Liver (tissue), 8 donors: ENCODE measurements at regions not wholly inside any gene's neighbourhood (a gene's known extent, or its start where the extent isn't known, plus 50 kb on each side); places are given as distances from the start of the nearest gene placed in this dataset.

Experiments used
- DNase-seq: peaks from one replicate; pipeline ENCODE4 v3.0.0-alpha.2; 2017; ENCODE audit warnings: low spot score
- H3K27ac ChIP-seq, 2 donors: one replicate each; pipeline ENCODE4 v1.7.0; 2013; ENCODE audit warnings: inconsistent platforms in 2 of 2, low read length in 2 of 2, control low read depth in 1 of 2, low read depth in 1 of 2, mild to moderate bottlenecking in 1 of 2
- H3K27me3 ChIP-seq, 4 donors: one replicate each; pipeline versions ENCODE4 v1.6.1 to v1.7.0; 2013; ENCODE audit warnings: low read length in 3 of 4, inconsistent platforms in 1 of 4, mild to moderate bottlenecking in 1 of 4, moderate library complexity in 1 of 4; ENCODE audit not compliant: control insufficient read depth in 4 of 4, insufficient read depth in 4 of 4
- H3K36me3 ChIP-seq, 4 donors: one replicate each; pipeline versions ENCODE4 v1.6.1 to v1.7.0; 2013; ENCODE audit warnings: low read length in 3 of 4, mild to moderate bottlenecking in 3 of 4, low read depth in 1 of 4, moderate library complexity in 1 of 4; ENCODE audit not compliant: control insufficient read depth in 4 of 4, insufficient read depth in 3 of 4
- H3K4me1 ChIP-seq, 4 donors: one replicate each; pipeline versions ENCODE4 v1.6.1 to v1.7.0; 2013; ENCODE audit warnings: low read length in 3 of 4, mild to moderate bottlenecking in 3 of 4, moderate library complexity in 1 of 4; ENCODE audit not compliant: control insufficient read depth in 4 of 4, insufficient read depth in 4 of 4
- H3K4me3 ChIP-seq, 3 donors: one replicate each; pipeline versions ENCODE4 v1.6.1 to v1.7.0; 2013; ENCODE audit warnings: low read length in 3 of 3, control low read depth in 1 of 3, low read depth in 1 of 3, mild to moderate bottlenecking in 1 of 3
- H3K9ac ChIP-seq, 2 donors: one replicate each; pipeline ENCODE4 v1.7.0; 2013; ENCODE audit warnings: low read length in 2 of 2, mild to moderate bottlenecking in 2 of 2, moderate library complexity in 2 of 2, control low read depth in 1 of 2, low read depth in 1 of 2
- H3K9me3 ChIP-seq, 4 donors: one replicate each; pipeline versions ENCODE4 v1.6.1 to v1.7.0; 2013; ENCODE audit warnings: low read length in 3 of 4; ENCODE audit not compliant: control insufficient read depth in 4 of 4
- ATF3 ChIP-seq: IDR thresholded peaks from 2 replicates; pipeline ENCODE4 v1.6.1; 2016; ENCODE audit warnings: antibody characterized with exemption
- CTCF ChIP-seq: fragments of 150-350 bp; IDR thresholded peaks from 2 replicates; pipeline ENCODE4 v1.5.1; 2017; ENCODE audit warnings: improper control_type of control experiment, low read depth, low read length; ENCODE audit not compliant: missing input control
- EGR1 ChIP-seq, 2 donors: IDR thresholded peaks; 2 replicates each; pipeline ENCODE4 v1.6.1; 2016 to 2018; ENCODE audit warnings: antibody characterized with exemption in 2 of 2, low read depth in 2 of 2
- FOXA1 ChIP-seq: IDR thresholded peaks from 2 replicates; pipeline ENCODE4 v1.6.1; 2016; ENCODE audit warnings: antibody characterized with exemption
- FOXA2 ChIP-seq: IDR thresholded peaks from 2 replicates; pipeline ENCODE4 v1.6.1; 2016; ENCODE audit warnings: antibody characterized with exemption
- GABPA ChIP-seq, 2 donors: IDR thresholded peaks in 1 of 2; conservative IDR thresholded peaks in 1 of 2; 2 replicates each; pipeline ENCODE4 v1.6.1; 2016; ENCODE audit warnings: antibody characterized with exemption in 2 of 2, mild to moderate bottlenecking in 1 of 2, moderate library complexity in 1 of 2
- HNF4A ChIP-seq, 2 donors: conservative IDR thresholded peaks; 2 replicates each; pipeline ENCODE4 v1.6.1; 2016; ENCODE audit warnings: antibody characterized with exemption in 2 of 2, mild to moderate bottlenecking in 2 of 2
- HNF4G ChIP-seq: IDR thresholded peaks from 2 replicates; pipeline ENCODE4 v1.6.1; 2016; ENCODE audit warnings: antibody characterized with exemption
- JUND ChIP-seq, 2 donors: IDR thresholded peaks; 2 replicates each; pipeline ENCODE4 v1.6.1; 2016; ENCODE audit warnings: antibody characterized with exemption in 2 of 2
- MAX ChIP-seq: IDR thresholded peaks from 2 replicates; pipeline ENCODE4 v1.6.1; 2016; ENCODE audit warnings: antibody characterized with exemption
- NR2F2 ChIP-seq: IDR thresholded peaks from 2 replicates; pipeline ENCODE4 v1.6.1; 2016; ENCODE audit warnings: antibody characterized with exemption
- RAD21 ChIP-seq, 2 donors: IDR thresholded peaks; 2 replicates each; pipeline ENCODE4 v1.6.1; 2016; ENCODE audit warnings: antibody characterized with exemption in 2 of 2, mild to moderate bottlenecking in 2 of 2
- RXRA ChIP-seq, 2 donors: IDR thresholded peaks; 2 replicates each; pipeline ENCODE4 v1.6.1; 2017 to 2018; ENCODE audit warnings: antibody characterized with exemption in 2 of 2, mild to moderate bottlenecking in 1 of 2
- SP1 ChIP-seq: IDR thresholded peaks from 2 replicates; pipeline ENCODE4 v1.6.1; 2018; ENCODE audit warnings: antibody characterized with exemption, mild to moderate bottlenecking
- TAF1 ChIP-seq: conservative IDR thresholded peaks from 2 replicates; pipeline ENCODE4 v1.6.1; 2016; ENCODE audit warnings: antibody characterized with exemption, mild to moderate bottlenecking
- YY1 ChIP-seq: IDR thresholded peaks from 2 replicates; pipeline ENCODE4 v1.6.1; 2016; ENCODE audit warnings: antibody characterized with exemption, mild to moderate bottlenecking
- ZBTB33 ChIP-seq: IDR thresholded peaks from 2 replicates; pipeline ENCODE4 v1.6.1; 2016; ENCODE audit warnings: antibody characterized with exemption
- WGBS: extraction: QIAGEN DNeasy Blood & Tissue Kit; methylation state at CpG from one replicate; pipeline ENCODE4 v1.1.7; 2013; 5-methylcytosine and 5-hydroxymethylcytosine counted together
- donor health status: healthy.
- donor health status: healthy.
- donor health status: healthy.
- donor health status: healthy.
- donor health status: healthy.

GRCh38 chr15:93417631-93418030 is 328.6 kb upstream of the RGMA start:
- Histone ChIP-seq H3K27ac (no peak overlapping the region), H3K36me3 (no peaks in the 10 kb centered on the region), H3K4me1 (no peaks in the 10 kb centered on the region), H3K9ac (no peak overlapping the region), H3K27me3 (no peaks in the 10 kb centered on the region), H3K9me3 (no peaks in the 10 kb centered on the region), H3K4me3 (no peak overlapping the region)
- 30% methylated on average over 6 of the region's 6 CpGs for WGBS
- no peak for DNase-seq
- no peak for TF ChIP-seq HNF4A (conservative IDR thresholded peaks at IDR 0.05)
- TF ChIP-seq MAX, result no peak
- no peak for TF ChIP-seq GABPA (IDR thresholded peaks at IDR 0.05 in 1 of 2, conservative IDR thresholded peaks at IDR 0.05 in 1 of 2)
- no peak for TF ChIP-seq FOXA1
- no peak for TF ChIP-seq YY1
- TF ChIP-seq ZBTB33, result no peak
- TF ChIP-seq EGR1 (IDR thresholded peaks at IDR 0.05; ENCODE audit: low read depth in 2 of 2), result no peak
- no peak for TF ChIP-seq FOXA2
- TF ChIP-seq SP1, result no peak
- TF ChIP-seq RXRA (IDR thresholded peaks at IDR 0.05), result no peak
- TF ChIP-seq HNF4G, result no peak
- TF ChIP-seq CTCF, result no peak
- no peak for TF ChIP-seq RAD21 (IDR thresholded peaks at IDR 0.05)
- no peak for TF ChIP-seq TAF1
- no peak for TF ChIP-seq NR2F2
- no peak for TF ChIP-seq ATF3
- no peak for TF ChIP-seq JUND (IDR thresholded peaks at IDR 0.05)

- no peaks in the 10 kb centered on the region for H3K36me3 ChIP-seq
- H3K9me3 ChIP-seq, result no peaks in the 10 kb centered on the region
- H3K4me3 ChIP-seq, result no peak overlapping the region
- WGBS, result 72% methylated on average over 6 of the region's 6 CpGs
- TF ChIP-seq NR2F2, result no peak
- TF ChIP-seq EGR1 (IDR thresholded peaks at IDR 0.05; ENCODE audit: low read depth in 2 of 2), result no peak
- no peak for TF ChIP-seq GABPA (IDR thresholded peaks at IDR 0.05 in 1 of 2, conservative IDR thresholded peaks at IDR 0.05 in 1 of 2)
- TF ChIP-seq HNF4G, result no peak
- TF ChIP-seq FOXA1, result no peak
- no peak for TF ChIP-seq ZBTB33
- no peak for TF ChIP-seq JUND (IDR thresholded peaks at IDR 0.05)
- no peak for TF ChIP-seq ATF3
- no peak overlapping the region for H3K27ac ChIP-seq
- H3K27me3 ChIP-seq, result no peaks in the 10 kb centered on the region
- no peaks in the 10 kb centered on the region for H3K4me1 ChIP-seq
- DNase-seq, result no peak
- H3K9ac ChIP-seq, result no peak overlapping the region
Observed at GRCh38 chr15:93417156-93417555, 328.1 kb upstream of the RGMA start.
